Stimulated activated CD4-positive, alpha-beta T cell treated with anti-CD3 and anti-CD28 coated beads, TNF-alpha, amount 100 ng/mL, for 48 hours (primary cell): ENCODE measurements at regions not wholly inside any gene's neighbourhood (a gene's known extent, or its start where the extent isn't known, plus 50 kb on each side); places are given as distances from the start of the nearest gene placed in this dataset.
"Not testable (repeated sequence)": the region's sequence is repeated elsewhere in the genome, so short reads cannot be mapped to it uniquely, and the experiment has no call there.

Experiments
- DNase-seq, 3 donors: peaks; one replicate each; pipeline ENCODE4 v3.0.0-alpha.2; 2020; ENCODE audit warnings: low read depth in 3 of 3

GRCh38 chr5:17966640-17967402 is 332.6 kb downstream of the TAF11L14 start:
- DNase-seq = no peak

- no peak for DNase-seq
These were observed 342.1 kb downstream of the TAF11L14 start for GRCh38 chr5:17976404-17976803.

- no peak for DNase-seq
These were observed 344.7 kb downstream of the TAF11L14 start for GRCh38 chr5:17978954-17979353.

- not testable (repeated sequence) for DNase-seq
These were observed 348.4 kb downstream of the TAF11L14 start for GRCh38 chr5:17982626-17983025.

GRCh38 chr5:17989036-17989435 is 354.8 kb downstream of the TAF11L14 start:
- no peak for DNase-seq

GRCh38 chr5:17989567-17990563 is 355.6 kb downstream of the TAF11L14 start:
- DNase-seq = no peak

GRCh38 chr5:17991775-17992174 is 357.5 kb downstream of the TAF11L14 start:
- no peak for DNase-seq

- no peak for DNase-seq
These were observed 358.0 kb downstream of the TAF11L14 start for GRCh38 chr5:17992291-17992690.

- DNase-seq = no peak
These were observed 361.7 kb downstream of the TAF11L14 start for GRCh38 chr5:17995997-17996396.

- DNase-seq = no peak
These were observed 365.6 kb downstream of the TAF11L14 start for GRCh38 chr5:17999858-18000257.

- DNase-seq = no peak
These were observed 366.5 kb downstream of the TAF11L14 start for GRCh38 chr5:18000744-18001143.

GRCh38 chr5:18003312-18003711 is 369.1 kb downstream of the TAF11L14 start:
- DNase-seq = no peak

GRCh38 chr5:18003784-18004183 is 369.5 kb downstream of the TAF11L14 start:
- no peak for DNase-seq

GRCh38 chr5:18006235-18006634 is 372.0 kb downstream of the TAF11L14 start:
- not testable (repeated sequence) for DNase-seq

GRCh38 chr5:18008940-18009339 is 374.7 kb downstream of the TAF11L14 start:
- DNase-seq = no peak

GRCh38 chr5:18010053-18010452 is 375.8 kb downstream of the TAF11L14 start:
- no peak for DNase-seq

- no peak for DNase-seq
These were observed 384.2 kb downstream of the TAF11L14 start for GRCh38 chr5:18018472-18018871.

- no peak for DNase-seq
These were observed 389.0 kb downstream of the TAF11L14 start for GRCh38 chr5:18023275-18023674.

GRCh38 chr5:18023986-18024385 is 389.7 kb downstream of the TAF11L14 start:
- DNase-seq = no peak

- DNase-seq = no peak
These were observed 390.3 kb downstream of the TAF11L14 start for GRCh38 chr5:18024542-18024941.

GRCh38 chr5:18027241-18027867 is 393.1 kb downstream of the TAF11L14 start:
- no peak for DNase-seq

- no peak for DNase-seq
These were observed 393.8 kb downstream of the TAF11L14 start for GRCh38 chr5:18028036-18028435.
